ENCODE measurements at regions not wholly inside any gene's neighbourhood (a gene's known extent, or its start where the extent isn't known, plus 50 kb on each side); places are given as distances from the start of the nearest gene placed in this dataset.
A peak's percentile ranks its signal among the peaks of the same experiment; 100 is the strongest.
"Not testable (repeated sequence)": the region's sequence is repeated elsewhere in the genome, so short reads cannot be mapped to it uniquely, and the experiment has no call there.

DNA sequence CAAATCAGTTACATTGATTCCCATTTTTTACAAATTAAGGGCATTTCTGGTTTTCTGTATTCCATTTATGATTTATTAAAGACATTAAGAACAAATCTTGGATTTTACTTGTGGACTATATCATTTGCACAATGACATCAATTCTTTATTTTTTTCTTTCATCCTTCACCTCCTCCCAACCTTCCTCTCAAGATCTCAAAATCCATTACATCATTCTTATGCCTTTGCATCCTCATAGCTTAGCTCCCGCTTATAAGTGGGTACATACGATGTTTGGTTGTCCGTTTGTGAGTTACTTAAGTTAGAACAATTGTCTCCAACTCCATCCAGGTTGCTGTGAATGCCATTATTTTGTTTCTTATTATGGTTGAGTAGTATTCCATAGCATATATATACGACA, 752.8 kb downstream of the CD109 start:
- Mint-ChIP-seq H3K4me1 (ENCODE audit: unreplicated experiment) (peaks cover 9% of the 10 kb centered on the region), H3K4me3 (ENCODE audit: unreplicated experiment) (no peak overlapping the region), H3K27me3 (ENCODE audit: unreplicated experiment) (no peaks in the 10 kb centered on the region), H3K36me3 (ENCODE audit: unreplicated experiment) (peaks cover 2% of the 10 kb centered on the region), H3K27ac (ENCODE audit: unreplicated experiment) (no peak overlapping the region), H3K9me3 (ENCODE audit: unreplicated experiment) (no peaks in the 10 kb centered on the region)
- TF ChIP-seq CTCF (IDR thresholded peaks at IDR 0.05): no peak
- DNase-seq (ENCODE audit: extremely low spot score, unreplicated experiment): no peak

DNA sequence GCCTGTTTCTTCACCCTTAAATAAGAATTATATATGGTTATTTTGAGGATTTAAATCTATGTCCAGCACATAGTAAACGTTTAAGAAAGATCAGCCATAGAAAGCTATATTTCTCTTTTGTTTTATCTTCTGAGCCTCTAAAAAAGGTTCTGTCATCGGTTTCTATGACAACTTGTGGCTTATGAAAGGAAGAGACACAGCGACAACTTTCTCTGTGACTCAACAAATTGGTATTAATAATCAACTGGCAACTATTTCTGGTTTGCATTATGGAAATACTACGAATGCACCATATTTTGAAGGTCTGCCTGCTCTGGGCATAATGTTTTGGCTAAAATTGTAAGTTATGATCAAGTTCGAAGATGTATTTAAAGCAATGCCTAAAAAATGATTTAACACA, 751.0 kb downstream of the CD109 start:
- Mint-ChIP-seq H3K4me1 (ENCODE audit: unreplicated experiment) (peaks cover 9% of the 10 kb centered on the region), H3K27me3 (ENCODE audit: unreplicated experiment) (no peaks in the 10 kb centered on the region), H3K27ac (ENCODE audit: unreplicated experiment) (peak overlapping the region; percentile 53), H3K4me3 (ENCODE audit: unreplicated experiment) (no peak overlapping the region), H3K36me3 (ENCODE audit: unreplicated experiment) (peaks cover 2% of the 10 kb centered on the region), H3K9me3 (ENCODE audit: unreplicated experiment) (no peaks in the 10 kb centered on the region)
- DNase-seq (ENCODE audit: extremely low spot score, unreplicated experiment): no peak
- no peak for TF ChIP-seq CTCF (IDR thresholded peaks at IDR 0.05)

DNA sequence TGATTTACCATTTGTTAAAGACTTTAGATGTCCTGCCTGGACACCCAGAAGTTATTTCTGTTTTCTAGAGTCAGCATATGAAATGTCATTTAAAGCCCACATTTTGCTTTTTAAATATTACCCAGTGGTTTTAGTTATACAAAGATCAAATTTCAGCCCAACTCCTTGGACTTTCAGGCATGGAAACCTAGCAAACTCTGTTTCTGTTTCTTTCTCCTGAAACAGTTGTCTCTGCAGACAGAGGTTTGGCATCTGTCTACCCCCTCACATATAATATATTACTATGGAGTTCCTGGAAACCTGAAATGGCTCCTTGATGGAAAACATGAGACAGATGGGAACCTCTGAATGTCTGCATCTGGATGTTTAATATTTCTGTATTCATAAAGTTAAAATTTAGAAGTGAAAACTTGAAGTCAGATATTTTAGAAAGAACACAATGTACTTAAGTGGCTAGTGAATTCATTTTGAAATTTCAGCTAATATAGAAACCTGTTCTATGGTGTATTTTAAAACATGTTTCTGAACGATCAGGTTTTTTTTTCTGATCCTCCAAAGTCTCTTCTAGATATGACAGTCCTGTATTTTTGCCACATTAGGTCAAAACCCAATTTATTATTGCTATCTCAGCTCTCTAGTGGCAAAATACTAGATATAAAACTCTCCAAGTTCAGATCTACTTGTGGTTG, 743.3 kb downstream of the CD109 start:
- Mint-ChIP-seq H3K9me3 (ENCODE audit: unreplicated experiment) (peaks cover 3% of the 10 kb centered on the region), H3K27me3 (ENCODE audit: unreplicated experiment) (no peaks in the 10 kb centered on the region), H3K4me3 (ENCODE audit: unreplicated experiment) (no peak overlapping the region), H3K27ac (ENCODE audit: unreplicated experiment) (peak overlapping the region; percentile 66), H3K4me1 (ENCODE audit: unreplicated experiment) (peaks cover 9% of the 10 kb centered on the region), H3K36me3 (ENCODE audit: unreplicated experiment) (no peaks in the 10 kb centered on the region)
- no peak for TF ChIP-seq CTCF (IDR thresholded peaks at IDR 0.05)
- DNase-seq (ENCODE audit: extremely low spot score, unreplicated experiment): no peak

DNA sequence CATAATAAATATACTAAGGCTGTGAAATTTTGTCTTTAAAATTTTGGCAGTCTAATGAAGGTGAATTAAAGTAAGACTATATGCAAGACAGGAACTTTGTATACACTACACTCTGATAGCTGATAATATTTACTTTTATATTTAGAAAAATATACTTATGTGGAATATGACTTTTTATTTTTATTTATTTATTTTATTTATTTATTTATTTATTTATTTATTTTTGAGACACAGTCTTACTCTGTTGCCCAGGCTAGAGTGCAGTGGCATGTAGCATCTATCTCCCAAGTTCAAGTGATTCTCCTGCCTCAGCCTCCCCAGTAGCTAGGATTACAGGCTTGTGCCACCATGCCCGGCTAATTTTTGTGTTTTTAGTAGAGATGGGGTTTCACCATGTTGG, 742.4 kb downstream of the CD109 start:
- not testable (repeated sequence) for H3K36me3 Mint-ChIP-seq (ENCODE audit: unreplicated experiment); DNase-seq (ENCODE audit: extremely low spot score, unreplicated experiment); H3K9me3 Mint-ChIP-seq (ENCODE audit: unreplicated experiment); H3K4me3 Mint-ChIP-seq (ENCODE audit: unreplicated experiment); H3K4me1 Mint-ChIP-seq (ENCODE audit: unreplicated experiment); H3K27ac Mint-ChIP-seq (ENCODE audit: unreplicated experiment); H3K27me3 Mint-ChIP-seq (ENCODE audit: unreplicated experiment)

GRCh38 chr6:74434171-74434570, 738.2 kb downstream of the CD109 start:
- no peak overlapping the region for H3K27ac Mint-ChIP-seq (ENCODE audit: unreplicated experiment)
- no peaks in the 10 kb centered on the region for H3K27me3 Mint-ChIP-seq (ENCODE audit: unreplicated experiment)
- no peak for DNase-seq (ENCODE audit: extremely low spot score, unreplicated experiment)
- H3K9me3 Mint-ChIP-seq (ENCODE audit: unreplicated experiment): peaks cover 4% of the 10 kb centered on the region
- H3K4me3 Mint-ChIP-seq (ENCODE audit: unreplicated experiment): no peak overlapping the region
- no peak for TF ChIP-seq CTCF (IDR thresholded peaks at IDR 0.05)
- peaks cover 8% of the 10 kb centered on the region for H3K4me1 Mint-ChIP-seq (ENCODE audit: unreplicated experiment)
- H3K36me3 Mint-ChIP-seq (ENCODE audit: unreplicated experiment): no peaks in the 10 kb centered on the region
